Pancreas (tissue), 10 donors: ENCODE measurements at regions not wholly inside any gene's neighbourhood (a gene's known extent, or its start where the extent isn't known, plus 50 kb on each side); places are given as distances from the start of the nearest gene placed in this dataset.
A peak's percentile ranks its signal among the peaks of the same experiment; 100 is the strongest.

ENCODE experiments used
- ATAC-seq, 4 donors: fragments of 200-7000 bp; cut with Tn5 transposase; one replicate each; pipeline versions ENCODE4 v1.8.0 to v1.9.1; 2020; ENCODE audit warnings: mild to moderate bottlenecking in 4 of 4, moderate library complexity in 4 of 4
- DNase-seq, 6 donors: peaks; one replicate each; pipeline ENCODE4 v3.0.0-alpha.2; 2020
- FAIRE-seq: peaks from 2 replicates; lab custom pipeline; 2012; peaks lifted over from hg19 to GRCh38; lab: Jason Lieb, UNC
- H3K27ac ChIP-seq, 4 donors: fragments of 200-600 bp; sonication (generic); 1 replicate in 3 of 4; 2 replicates in 1 of 4; pipeline versions ENCODE4 v1.5.0 to v1.8.0; 2020
- H3K27me3 ChIP-seq, 4 donors: fragments of 200-600 bp; one replicate each; pipeline ENCODE4 v1.8.0; 2021
- H3K36me3 ChIP-seq, 3 donors: fragments of 200-600 bp; sonication (generic) in 1 of 3; one replicate each; pipeline versions ENCODE4 v1.5.0 to v1.8.0; 2020 to 2021
- H3K4me1 ChIP-seq, 3 donors: fragments of 200-600 bp; one replicate each; pipeline ENCODE4 v1.8.0; 2021
- H3K4me3 ChIP-seq, 4 donors: fragments of 200-600 bp; sonication (generic) in 2 of 4; one replicate each; pipeline versions ENCODE4 v1.5.0 to v1.8.0; 2020 to 2021
- H3K9me3 ChIP-seq, 4 donors: fragments of 200-600 bp; one replicate each; pipeline ENCODE4 v1.8.0; 2021
- WGBS, 2 donors: extraction: QIAGEN DNeasy Blood & Tissue Kit; methylation state at CpG; one replicate each; pipeline ENCODE4 v1.1.7; 2013; 5-methylcytosine and 5-hydroxymethylcytosine counted together
- intact Hi-C, 3 donors: fragments of 100-400 bp; cut with DNase I; formaldehyde crosslinking; loops; one replicate each; pipeline versions ENCODE4 v1.11.1 to v1.14.2; 2022
- TF ChIP-seq, protein P1 (sequence below), 4 donors: fragments of 200-600 bp; sonication (generic) in 3 of 4; IDR thresholded peaks; one replicate each; pipeline versions ENCODE4 v1.5.0 to v1.8.0; 2021; ENCODE audit warnings: antibody characterized with exemption in 4 of 4
- donor health status: healthy with polysubstance abuse.
- donor health status: DM: no; HTN: no; CAD: no; lungs with moderate emphysema.
- donor health status: DM: no; HTN: no; CAD: no.
- donor health status: control.
- donor health status: control.
- donor health status: Bipolar disorder and iron deficiency.
- donor health status: DM: yes; HTN: yes; CAD: no.
- donor health status: DM: no; HTN: no; CAD: no.
- donor health status: DM: no; HTN: no; CAD: no.
- donor health status: DM: yes; HTN: yes; CAD: no.

DNA sequence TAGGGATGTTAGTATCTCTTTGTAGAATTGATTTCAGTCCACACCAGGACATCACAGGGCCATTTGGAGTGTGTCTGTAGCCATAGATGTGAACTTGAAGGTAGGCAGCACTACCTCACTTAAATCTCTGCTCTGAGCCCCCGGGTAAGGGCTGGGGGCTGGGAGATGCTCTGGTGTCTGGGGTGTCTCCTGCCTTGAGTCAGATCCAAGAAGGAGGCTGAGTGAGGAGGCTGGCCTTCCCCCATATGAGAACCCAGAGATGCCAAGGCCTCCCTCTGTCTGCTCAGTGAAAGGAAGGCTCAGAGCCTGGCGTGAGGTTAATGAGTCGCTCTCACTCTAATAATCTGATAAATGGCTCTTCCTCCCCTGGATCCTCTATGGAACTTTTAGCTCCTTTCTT is 161.6 kb downstream of the ACTL8 start:
- intact Hi-C loops: loop anchor here in 1 of 3 donors (10.0 kb wide), 1 partner anchor 262 kb away; no protein-coding TSS in a partner anchor

DNA sequence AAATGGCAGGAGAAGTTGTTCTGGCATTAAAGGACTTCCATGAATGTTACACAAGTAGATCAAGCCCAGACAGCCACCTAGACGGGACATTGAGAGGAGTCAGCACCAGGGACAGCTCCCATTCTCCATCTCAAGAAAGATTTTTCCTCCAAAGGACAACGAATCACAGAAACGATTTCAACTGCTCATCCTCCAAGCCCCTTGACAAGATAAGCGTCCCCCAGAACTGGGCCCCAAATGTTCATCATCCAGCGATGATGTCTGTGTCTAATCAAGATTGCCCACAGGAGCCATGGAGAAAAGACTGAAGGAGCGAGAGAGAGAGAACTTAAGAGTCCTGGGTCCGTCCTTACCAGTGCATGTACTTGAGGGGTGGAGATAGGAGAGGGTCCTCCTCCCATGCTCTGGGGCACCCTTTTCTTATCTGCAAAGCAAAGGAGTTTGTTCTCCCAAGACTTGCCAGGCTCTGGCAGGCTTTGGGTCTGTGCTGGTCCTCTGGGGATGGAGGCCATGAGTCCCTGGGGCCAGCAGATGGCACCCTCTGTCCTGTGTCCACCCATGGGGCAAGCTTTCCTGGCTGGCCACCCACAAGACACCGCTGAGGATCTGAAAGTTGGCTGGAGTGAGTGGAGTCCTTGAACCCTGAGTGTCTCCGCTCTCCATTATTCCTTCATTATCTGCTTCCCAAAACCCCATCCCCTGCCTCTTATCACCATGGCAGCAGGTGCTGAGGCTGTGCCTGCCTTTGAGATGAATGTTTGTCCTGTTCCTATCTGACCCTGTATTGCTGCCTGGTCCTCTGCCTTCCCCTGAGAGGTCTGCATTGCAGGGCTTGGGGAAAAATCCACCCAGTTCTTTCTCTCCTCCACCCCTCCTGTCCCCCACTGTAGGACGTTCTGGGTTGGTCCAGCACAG is 164.6 kb downstream of the ACTL8 start:
- H3K27ac ChIP-seq: no peak overlapping the region
- ATAC-seq (peak in 3 of 4 donors; percentile 51 to 61 (median 57)), FAIRE-seq (no peak), DNase-seq (no peak)
- no peaks in the 10 kb centered on the region for H3K36me3 ChIP-seq
- TF ChIP-seq, protein P1, sequence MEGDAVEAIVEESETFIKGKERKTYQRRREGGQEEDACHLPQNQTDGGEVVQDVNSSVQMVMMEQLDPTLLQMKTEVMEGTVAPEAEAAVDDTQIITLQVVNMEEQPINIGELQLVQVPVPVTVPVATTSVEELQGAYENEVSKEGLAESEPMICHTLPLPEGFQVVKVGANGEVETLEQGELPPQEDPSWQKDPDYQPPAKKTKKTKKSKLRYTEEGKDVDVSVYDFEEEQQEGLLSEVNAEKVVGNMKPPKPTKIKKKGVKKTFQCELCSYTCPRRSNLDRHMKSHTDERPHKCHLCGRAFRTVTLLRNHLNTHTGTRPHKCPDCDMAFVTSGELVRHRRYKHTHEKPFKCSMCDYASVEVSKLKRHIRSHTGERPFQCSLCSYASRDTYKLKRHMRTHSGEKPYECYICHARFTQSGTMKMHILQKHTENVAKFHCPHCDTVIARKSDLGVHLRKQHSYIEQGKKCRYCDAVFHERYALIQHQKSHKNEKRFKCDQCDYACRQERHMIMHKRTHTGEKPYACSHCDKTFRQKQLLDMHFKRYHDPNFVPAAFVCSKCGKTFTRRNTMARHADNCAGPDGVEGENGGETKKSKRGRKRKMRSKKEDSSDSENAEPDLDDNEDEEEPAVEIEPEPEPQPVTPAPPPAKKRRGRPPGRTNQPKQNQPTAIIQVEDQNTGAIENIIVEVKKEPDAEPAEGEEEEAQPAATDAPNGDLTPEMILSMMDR (IDR thresholded peaks at IDR 0.05): no peak
- peaks cover 0 to 4% (median 0%) of the 10 kb centered on the region in 4 donors for H3K27me3 ChIP-seq
- intact Hi-C loops: loop anchor here in 1 of 3 donors (10.0 kb wide), 1 partner anchor 265 kb away; no protein-coding TSS in a partner anchor
- WGBS, 2 donors: 31 to 34% methylated on average over 9 to 10 of the region's 10 CpGs
- H3K4me3 ChIP-seq: no peak overlapping the region
- no peaks in the 10 kb centered on the region for H3K4me1 ChIP-seq
- no peaks in the 10 kb centered on the region for H3K9me3 ChIP-seq

More for the DNA sequence above, 161.6 kb downstream of the ACTL8 start:
- H3K9me3 ChIP-seq: no peaks in the 10 kb centered on the region
- TF ChIP-seq, protein P1 (IDR thresholded peaks at IDR 0.05): no peak
- DNase-seq: no peak
- no peak for ATAC-seq
- no peak overlapping the region for H3K4me3 ChIP-seq
- no peak for FAIRE-seq
- WGBS, 2 donors: 67 to 75% methylated on average over 3 of the region's 3 CpGs
- no peaks in the 10 kb centered on the region for H3K36me3 ChIP-seq
- no peak overlapping the region for H3K27ac ChIP-seq
- H3K4me1 ChIP-seq: peaks cover 0 to 7% (median 4%) of the 10 kb centered on the region in 3 donors
- H3K27me3 ChIP-seq: peaks cover 0 to 4% (median 2%) of the 10 kb centered on the region in 4 donors

DNA sequence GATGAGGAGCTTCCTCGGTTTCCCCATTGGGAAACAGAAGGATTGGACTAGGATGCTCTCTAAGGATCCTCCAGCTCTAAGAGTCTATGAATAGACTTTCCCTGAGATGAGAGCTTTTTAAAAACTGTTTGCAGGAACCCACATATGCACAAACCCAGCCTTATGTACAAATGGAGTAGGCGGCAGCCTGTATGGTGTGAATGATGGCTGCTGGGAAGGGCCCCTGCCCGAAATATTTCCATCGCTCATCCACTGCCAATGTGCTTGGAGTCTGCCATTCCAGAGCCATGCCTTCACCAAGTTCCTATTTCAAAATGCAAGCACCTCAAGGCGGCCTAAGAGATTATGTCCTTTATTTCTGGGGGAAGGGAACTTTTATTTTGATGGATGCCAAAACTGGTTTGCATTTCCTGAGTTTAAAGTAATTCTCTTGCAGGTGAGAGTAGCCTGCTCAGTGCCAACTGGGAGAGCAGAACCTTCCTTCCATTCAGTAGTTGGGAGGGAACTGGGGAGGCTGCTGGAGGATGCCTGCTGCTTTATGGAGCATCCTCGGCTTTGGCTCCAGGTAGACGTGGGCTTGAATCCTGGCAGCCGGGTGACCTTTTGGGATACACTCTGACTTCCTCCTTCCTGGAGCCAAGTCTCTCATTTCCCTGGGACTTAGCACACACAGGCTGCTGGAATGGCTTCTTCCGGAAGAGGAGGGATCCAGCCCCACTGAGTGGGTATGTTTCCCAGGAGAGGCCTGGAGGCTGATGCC is 165.9 kb downstream of the ACTL8 start:
- no peak for DNase-seq
- intact Hi-C loops: no loop called here
- 41 to 54% methylated on average over 9 of the region's 9 CpGs for WGBS, 2 donors
- TF ChIP-seq, protein P1 (IDR thresholded peaks at IDR 0.05): no peak
- FAIRE-seq: no peak
- no peaks in the 10 kb centered on the region for H3K4me1 ChIP-seq
- H3K4me3 ChIP-seq: no peak overlapping the region
- H3K9me3 ChIP-seq: no peaks in the 10 kb centered on the region
- no peak for ATAC-seq
- no peak overlapping the region for H3K27ac ChIP-seq
- no peaks in the 10 kb centered on the region for H3K36me3 ChIP-seq
- peaks cover 0 to 6% (median 0%) of the 10 kb centered on the region in 4 donors for H3K27me3 ChIP-seq

DNA sequence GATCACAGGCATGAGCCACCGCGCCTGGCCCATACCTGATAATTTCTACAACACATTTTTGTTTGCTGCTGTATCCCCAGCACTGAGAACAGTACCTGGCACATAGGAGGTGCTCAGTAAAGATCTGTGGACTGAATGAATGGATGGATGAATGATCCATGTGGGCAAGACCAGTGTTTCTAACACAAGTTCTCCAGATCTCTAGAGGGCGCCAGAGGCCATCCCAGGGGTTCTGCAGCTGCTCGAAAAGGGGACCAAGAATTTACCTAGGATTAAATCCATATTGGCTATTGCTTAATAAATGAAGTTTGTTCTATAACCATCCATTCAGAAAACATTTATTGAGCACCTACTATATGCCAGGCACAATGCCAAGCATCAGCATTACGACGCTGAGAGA is 167.7 kb downstream of the ACTL8 start:
- peak in 1 of 4 donors; percentile 47 for ATAC-seq
- Histone ChIP-seq H3K4me3 (no peak overlapping the region), H3K4me1 (no peaks in the 10 kb centered on the region), H3K9me3 (no peaks in the 10 kb centered on the region), H3K27ac (no peak overlapping the region), H3K27me3 (peaks cover 0 to 11% (median 0%) of the 10 kb centered on the region in 4 donors), H3K36me3 (no peaks in the 10 kb centered on the region)
- DNase-seq: peak in 1 of 6 donors; percentile 22
- no peak for FAIRE-seq
- WGBS, 2 donors: 12 to 15% methylated on average over 6 of the region's 6 CpGs
- TF ChIP-seq, protein P1 (IDR thresholded peaks at IDR 0.05): peak in 2 of 4 donors; percentile 19 to 23
- intact Hi-C loops: no loop called here
